GM03348 (cell line): ENCODE measurements at regions not wholly inside any gene's neighbourhood (a gene's known extent, or its start where the extent isn't known, plus 50 kb on each side); places are given as distances from the start of the nearest gene placed in this dataset.

Source experiments
- DNase-seq: peaks from one replicate; pipeline ENCODE4 v3.0.0; 2012; ENCODE audit warnings: low spot score

DNA sequence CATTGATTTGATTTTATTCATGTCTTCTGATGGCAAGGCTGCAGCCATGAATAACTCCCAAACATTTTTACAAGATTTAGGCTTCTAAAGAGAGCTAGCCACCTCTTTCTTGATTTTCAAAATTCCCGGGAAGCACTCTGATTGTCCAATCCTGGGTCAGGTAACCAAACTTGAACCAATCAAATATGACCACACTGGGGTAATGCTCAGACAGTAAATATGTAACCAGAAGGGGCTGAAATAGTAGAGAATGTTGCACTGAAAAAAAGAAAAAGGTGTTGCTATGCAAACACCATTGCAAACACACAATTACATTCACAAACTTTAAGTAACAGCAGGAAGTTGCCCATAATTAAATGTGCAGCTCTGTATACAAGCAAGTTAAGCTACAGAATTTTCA, 112.9 kb upstream of the IQCM start:
- DNase-seq = no peak

DNA sequence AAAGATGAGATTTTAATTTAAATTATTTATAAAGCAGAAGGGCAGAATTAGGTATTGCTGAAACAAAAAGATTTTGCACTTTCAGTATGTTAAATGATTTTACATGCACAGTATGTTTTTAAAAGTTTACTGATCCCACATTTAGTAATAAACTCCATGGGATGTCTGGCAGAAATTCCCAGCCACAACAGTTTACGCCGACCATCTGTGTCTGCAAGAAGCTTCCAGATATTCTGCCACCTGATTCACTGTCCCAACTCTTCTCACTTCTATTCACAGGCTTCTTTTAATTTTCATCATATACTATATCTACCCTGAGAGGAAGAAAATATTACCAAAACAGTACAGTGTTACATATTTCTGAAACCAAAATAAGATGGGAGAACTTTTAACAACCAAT, 115.8 kb upstream of the IQCM start:
- no peak for DNase-seq

DNA sequence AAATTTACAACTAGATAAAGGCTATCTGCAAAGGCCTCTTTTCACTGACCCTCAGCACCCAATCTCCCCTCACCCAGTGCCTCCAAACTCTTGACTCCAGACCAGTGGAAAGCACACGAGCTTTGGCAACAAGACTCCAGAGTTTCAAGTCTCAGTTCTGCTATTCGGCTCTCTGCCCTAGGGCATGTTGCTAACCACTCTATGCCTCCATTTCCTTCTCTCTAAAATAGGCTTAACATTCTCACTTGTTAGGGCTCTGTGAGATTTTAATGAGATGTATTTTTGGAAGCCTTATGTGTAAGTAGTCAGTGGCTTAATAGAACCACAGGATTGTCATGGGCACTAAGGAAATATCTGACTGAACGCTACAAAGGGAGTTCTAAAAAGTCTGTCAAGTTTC, 116.5 kb upstream of the IQCM start:
- no peak for DNase-seq

DNA sequence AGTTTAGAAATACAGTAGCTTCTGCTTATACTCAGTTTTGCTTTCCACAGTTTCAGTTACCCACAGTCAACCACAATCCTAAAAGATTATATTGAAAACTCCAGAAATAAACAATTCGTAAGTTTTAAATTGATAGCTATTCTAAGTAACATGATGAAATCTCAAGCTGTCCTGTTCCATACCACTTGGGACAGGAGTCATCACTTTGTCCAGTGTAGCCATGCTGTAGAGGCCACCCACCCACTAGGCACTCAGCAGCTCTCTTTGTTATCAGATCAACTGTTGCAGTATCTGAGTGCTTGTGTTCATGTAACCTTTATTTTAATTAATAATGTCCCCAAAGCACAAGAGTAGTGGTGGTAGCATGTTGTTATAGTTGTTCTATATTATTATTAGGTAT, 117.5 kb upstream of the IQCM start:
- DNase-seq = no peak

DNA sequence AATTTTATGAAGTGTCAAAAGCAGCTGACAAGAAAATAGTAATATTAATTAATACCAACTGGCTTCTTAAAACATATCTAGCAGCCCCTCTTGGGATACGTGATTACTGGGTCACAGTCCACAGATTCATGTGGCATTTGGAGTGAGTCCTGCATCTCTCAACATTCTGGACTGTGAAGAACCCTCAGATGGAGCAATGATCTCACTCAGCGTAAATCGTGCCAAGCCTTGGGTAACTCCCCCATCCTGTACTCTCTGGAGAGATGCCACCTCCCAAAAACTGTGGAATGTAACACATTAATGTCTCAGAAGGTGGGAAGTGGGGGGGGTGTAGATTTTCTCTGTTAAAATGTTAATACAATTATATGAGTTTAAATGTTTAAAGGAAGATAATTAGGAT, 118.2 kb upstream of the IQCM start:
- peak; percentile 67 for DNase-seq

DNA sequence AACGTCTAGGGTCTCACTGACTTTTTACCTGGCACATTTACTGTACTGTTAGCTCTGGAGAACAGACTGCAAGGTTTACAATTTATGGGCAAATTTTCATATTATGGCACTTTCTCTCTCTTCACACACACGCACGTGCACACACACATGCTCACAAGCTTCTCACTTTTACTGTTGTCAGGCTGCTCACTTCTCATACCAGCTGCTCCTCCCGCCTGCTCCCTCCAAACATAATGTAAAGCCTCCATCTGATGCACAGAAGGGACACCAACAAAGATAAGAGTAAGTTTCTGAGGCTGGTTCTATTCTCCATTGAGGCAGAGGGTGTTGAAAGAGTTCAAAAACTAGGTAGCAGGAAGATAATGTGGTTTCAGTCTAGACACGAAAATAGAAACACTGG, 128.9 kb upstream of the DCLK2 start:
- no peak for DNase-seq

DNA sequence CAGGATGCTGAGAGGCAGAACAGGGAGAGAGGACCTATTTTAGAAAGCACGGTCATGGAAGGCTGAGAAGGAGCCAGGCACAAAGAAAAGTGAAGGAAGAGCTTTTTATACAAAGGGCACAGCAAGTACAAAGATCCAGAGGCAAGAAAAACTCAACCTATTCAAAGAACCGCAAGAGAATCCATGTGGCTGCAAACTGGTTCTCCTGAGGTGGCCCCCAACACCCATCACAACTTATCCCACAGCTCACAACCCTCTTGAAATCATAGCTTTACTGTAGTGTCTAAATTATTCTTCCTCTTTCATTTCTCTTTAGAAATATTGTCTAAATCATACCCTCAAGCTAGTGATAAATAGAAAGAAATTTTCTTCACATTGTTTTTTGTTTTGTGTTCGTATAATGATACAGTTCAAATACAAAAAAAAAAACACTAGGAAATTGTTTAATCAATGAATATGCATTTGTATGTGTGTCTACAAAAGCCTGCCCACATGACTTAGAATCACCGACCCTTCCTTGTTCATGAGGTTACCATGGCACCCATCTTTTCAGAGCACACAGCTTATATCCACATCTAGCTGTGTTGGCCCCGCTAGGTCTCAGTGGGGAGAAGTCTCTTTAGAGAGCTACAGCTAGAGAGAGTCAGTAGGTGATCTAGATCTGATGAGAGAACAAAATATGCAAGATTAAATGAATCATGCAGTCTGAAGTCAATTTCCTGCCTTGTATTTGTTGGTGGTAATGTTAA, 126.9 kb upstream of the DCLK2 start:
- DNase-seq = no peak

DNA sequence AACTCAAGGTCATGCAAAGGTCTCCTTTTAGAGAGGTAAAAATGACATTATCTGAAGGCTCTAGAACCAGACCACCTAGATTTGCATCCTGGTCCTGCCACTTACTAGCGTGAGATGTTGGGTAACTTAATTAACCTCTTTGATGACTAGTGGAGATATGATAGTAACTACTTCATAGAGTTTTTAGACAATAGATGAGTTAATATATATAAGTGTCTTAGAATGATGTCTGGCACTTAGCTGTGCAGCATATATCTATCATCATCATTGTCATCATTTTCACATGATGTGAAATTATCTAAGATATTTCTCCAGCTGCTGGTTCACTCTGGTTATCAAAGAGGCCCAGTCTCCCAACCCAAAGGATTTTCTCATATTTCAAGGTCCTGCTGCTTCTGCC, 126.1 kb upstream of the DCLK2 start:
- DNase-seq = no peak

DNA sequence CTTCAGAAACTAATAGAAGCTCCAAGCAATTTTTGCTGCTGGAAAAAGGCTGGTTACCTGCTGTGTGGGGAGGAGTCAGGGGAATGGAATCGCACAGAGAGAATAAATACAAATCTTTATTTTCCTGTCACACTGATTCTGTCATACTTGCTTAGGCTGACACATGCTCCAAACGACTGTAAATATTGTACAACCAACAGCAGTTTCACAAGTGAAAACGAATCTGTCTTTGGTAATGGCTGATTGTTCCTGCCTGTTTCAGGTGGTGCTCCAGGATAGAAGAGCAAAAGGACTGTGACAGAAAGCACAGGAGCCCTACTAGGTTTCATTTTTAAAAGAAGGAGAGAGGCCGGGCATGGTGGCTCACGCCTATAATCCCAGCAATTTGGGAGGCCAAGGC, 125.5 kb upstream of the DCLK2 start:
- DNase-seq = no peak

DNA sequence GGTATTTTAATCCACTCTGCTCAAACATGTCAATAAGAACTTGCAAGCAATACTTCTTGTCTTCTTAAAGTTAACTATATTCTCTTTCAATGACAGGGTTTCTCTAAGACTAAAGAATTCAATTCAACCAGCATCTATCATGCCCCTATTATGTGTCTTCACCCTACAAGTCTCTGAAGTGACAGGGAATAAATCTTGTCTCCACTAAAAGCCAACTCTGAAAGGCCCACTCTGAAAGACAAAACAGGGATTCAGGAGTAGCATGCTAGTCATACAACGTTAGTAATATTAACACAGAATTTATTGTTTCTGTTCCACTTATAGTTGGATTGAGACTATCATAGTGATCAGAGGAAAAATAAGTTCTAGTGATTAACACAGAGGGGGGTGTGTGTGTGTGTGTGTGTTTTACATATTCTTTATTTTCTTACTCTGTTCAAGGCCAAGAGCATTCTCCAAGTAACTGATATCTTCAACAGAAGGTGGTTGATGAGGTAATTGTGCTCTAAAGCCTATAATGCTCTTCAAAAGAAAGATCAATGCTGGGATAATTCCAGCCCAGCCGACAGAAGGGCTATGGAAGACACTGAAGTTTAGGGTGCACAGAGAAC, 122.4 kb upstream of the DCLK2 start:
- DNase-seq = no peak

DNA sequence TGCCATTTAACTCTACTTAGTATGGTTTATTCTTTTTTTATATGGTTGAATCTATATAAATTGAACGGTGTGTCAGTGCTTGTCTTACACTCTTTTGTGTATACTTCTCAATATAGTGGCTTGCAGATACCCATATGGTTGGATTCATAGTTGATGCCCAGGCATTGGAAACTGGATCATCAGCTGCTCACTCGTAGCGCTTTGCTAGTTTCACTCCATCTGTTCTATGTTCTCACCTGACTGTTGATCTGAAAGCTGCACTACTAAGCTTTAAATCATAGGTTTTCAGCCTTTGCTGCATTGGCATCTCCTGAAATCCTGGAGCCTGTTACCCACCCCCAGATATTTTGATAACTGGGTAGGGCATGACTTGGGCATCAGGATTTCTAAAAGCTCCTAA, 121.6 kb upstream of the DCLK2 start:
- no peak for DNase-seq

DNA sequence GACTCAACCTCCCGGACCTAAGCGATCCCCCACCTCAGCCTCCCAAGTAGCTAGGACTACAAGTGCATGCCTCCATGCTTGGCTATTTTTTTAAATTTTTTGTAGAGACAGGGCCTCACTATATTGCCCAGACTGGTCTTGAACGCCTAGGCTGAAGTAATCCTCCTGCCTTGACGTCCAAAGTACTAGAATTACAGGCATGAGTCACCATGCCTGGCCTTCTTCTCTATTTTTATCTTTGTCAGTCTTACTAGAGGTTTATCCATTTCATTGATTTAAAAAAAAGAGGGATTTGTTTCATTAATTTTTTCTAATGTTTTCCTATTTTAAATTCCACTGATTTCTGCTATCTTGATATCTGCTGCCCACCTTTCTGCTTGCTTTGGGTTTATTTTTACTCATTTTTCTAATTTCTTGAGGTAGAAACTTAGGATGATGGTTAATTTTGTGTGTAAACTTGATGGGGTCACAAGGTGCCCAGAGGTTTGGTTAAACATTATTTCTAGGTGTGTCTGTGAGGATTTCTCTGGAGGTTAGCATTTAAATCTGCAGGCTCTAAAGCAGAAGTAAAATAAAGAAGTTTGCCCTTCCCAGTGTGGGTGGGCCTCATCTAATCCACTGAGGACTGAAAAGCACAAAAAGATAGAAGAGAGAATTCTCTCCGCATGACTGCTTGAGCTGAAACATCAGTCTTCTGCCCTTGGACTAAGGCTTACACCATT, 116.2 kb upstream of the DCLK2 start:
- peak; percentile 7 for DNase-seq

DNA sequence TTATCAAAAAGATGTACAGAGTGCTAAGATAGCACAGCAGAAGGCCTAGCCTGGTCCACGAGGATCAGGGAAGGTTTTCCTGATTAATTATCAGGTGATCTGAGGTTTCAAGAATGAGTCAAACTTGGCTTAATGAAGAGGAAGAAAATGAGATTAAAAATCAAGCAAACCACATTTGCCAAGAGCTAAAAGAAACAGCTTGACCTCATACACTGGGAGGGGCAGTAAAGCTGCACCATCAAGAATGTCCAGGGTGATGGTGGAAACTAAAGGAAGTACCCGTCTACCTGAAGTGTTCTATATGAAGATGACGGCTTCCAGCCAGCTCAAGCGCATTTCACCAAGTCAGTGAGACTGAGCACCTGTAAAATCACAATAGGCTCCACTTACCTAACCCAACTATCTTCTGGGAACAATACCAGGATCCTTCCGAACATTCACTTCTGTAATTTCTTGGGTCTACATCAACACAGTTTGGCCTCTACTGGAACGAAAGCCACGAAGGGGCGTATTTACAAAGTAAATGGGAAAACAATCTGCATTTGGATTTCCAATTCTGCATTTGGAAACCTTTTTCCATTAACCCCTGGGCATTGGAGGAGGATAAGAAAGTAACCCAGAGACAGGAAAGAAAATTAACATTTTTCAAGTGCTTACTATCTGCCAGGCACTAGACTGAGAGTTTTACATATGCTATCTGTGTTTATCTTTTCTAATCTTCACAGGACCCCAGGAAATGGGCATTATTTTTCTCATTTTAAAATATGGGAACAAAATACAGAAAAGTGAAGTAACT, 114.0 kb upstream of the DCLK2 start:
- DNase-seq = no peak

DNA sequence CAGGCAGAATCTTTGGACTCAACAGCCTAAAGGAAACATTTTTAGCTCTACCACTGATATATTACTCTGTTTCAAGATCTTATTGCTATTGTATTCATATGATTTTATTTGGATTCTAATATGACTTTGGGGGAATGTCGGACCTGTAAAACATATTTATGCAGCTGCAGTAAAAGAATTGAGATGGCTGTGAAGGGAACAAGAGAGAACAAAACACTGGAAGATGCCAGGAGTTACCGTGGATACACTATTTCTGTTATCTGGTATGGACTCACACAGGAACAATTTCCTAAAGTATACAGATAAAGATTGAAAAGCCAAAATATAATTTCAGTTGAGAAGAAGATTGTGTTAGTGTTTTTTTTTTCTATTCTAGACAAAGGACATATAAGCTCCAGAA, 113.0 kb upstream of the DCLK2 start:
- no peak for DNase-seq

DNA sequence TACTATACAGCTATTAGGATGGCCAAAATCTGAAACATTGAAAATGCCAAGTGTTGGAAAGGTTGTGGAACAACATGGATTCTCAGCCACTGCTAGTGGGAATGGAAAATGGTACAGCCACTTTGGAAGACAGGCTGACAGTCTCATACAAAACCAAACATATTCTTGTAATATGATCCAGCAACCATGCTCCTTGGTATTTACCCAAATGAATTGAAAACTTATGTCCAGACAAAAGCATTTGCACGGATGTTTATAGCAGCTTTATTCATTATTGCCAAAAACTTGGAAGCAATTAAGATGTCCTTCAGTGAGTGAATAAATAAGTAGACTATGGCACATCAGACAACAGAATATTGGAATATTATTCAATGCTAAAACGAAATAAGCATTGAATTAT, 105.8 kb upstream of the DCLK2 start:
- no peak for DNase-seq

DNA sequence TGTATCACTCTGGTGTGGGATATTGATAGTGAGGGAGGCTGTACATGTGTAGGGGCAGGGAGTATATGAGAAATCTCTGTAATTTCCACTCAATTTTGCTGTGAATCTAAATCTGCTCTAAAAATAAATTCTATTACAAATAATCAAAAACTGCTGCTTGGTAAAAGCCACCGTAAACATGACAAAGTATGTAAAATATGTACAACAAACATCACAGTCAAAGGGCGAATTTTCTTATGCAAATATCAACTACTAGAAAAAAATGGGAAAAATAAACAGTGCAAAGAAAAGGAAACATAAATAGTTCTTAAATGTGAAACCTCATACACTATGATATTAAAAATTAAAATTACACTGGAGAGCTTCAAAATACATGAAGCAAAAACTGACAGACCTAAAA, 105.1 kb upstream of the DCLK2 start:
- no peak for DNase-seq

DNA sequence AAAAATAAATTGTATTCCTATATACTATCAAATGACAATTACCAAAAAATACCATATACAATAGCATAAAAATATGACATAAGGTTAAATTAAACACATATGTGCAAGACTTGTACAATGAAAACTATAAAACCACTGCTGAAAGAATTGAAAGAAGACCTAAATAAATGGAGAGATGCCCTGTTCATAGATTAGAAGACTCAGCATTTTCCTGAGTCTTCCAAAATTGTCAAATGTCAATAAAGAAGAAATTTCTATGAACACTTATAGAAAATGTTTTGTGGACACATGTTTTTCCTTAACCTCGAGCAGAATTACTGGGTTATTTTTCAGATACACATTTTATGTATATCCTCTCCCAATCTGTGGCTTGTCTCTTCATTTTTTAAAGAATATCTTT, 103.1 kb upstream of the DCLK2 start:
- DNase-seq = no peak

DNA sequence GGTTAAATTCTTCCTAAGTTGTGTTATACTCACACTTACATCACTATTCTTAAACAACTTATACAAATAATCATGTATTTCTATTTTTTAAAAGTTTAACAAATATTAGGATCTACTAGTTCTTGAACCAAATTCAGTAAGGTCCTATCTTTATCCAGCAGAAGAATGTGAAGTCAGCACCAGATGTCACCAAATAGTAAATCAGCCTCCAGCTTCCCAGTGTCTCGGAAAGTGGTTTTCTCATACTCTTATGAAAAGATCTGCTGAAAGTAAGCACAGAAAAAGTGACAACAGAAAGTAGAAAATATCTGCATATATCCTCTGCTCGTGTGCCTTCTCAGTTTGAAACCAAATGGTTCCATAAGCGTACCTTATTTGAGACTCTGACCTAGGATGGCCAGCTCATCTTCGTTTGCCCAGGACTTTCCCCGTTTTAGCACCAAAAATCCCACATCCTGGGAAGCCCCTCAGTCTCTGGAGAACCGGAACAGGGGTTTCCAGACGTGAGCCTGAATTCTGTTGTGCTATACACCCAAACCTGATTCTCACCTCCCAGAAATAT, 98.0 kb upstream of the DCLK2 start:
- no peak for DNase-seq

DNA sequence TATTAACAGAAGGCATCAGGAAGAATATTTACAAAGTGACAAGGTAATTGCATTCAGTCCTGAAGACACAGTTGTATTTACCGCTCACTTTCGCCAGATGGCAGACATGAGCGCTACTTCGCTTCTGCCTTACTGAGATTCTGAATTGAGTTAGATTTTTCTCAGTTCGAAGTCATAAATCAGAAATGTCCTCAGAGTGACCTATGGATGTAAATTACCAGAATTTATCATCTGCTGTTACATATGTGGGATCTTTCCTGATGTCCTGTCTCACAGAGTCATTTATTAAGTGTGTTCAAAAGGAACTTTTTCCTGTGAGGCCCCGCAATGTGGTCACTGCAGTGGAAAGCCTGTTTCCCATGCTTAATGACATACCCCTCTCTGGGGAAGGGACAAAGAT, 97.3 kb upstream of the DCLK2 start:
- peak; percentile 62 for DNase-seq

DNA sequence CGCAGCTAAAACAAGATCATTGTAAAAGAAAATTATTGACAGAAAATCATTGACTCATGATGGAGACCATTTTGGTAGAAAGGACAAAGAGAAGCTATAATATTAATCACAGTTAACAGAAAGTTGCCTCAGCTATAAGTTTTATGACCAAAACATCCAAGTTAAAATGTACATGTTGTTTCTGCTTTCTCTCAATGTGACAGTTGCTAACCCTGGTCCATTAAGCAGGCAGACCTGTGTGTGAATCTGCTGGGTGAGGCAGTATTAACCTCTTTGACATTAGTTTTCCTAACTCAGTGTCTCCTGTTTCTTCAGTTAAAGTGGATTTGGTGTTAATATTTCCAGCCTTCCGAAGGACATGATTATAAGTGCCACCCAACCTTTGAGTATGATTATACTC, 94.8 kb upstream of the DCLK2 start:
- DNase-seq = no peak

DNA sequence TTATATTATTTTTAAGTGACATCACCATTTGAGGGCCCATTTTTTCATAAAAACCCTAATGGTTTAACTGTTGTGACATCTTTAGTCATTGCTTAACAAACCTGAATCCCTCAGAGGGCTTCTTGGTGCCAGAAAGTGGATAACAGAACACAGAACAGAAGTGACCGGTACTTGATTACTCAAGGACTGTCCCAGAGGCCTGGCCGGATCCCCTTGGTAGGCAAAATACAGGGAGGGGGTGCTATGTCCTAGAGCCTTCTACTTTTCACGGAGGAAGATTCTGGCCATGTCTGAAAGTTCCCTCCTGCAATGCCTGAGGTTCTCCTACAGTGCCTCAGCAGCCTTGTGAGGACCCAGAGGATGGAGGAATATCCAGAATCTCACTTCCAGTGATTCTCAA, 94.3 kb upstream of the DCLK2 start:
- DNase-seq = no peak

DNA sequence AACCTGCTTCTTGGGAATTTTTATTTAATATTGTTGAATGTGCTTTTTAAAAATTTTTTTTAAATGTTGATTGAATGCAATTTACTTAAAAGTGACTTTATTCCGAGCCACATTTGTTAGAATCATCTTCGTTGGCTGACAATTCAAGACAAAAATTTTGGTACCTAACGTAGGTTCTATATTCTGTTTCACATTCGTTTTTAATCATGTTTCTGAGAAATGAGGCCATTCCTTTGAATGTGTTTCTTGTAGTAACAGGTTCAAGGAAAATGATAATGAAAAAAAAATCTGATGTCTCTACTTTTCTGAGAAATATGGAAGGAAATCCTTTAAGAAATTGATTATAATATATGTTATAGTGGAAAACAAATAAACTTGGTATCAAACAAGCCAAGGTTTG, 92.3 kb upstream of the DCLK2 start:
- DNase-seq = no peak
